HG03097 (cell line): ENCODE measurements at regions not wholly inside any gene's neighbourhood (a gene's known extent, or its start where the extent isn't known, plus 50 kb on each side); places are given as distances from the start of the nearest gene placed in this dataset.

ENCODE experiments used
- ATAC-seq: cut with Tn5 transposase; IDR thresholded peaks from one replicate; pipeline ENCODE4 v1.9.1; 2021; ENCODE audit not compliant: unreplicated experiment, low FRiP score

DNA sequence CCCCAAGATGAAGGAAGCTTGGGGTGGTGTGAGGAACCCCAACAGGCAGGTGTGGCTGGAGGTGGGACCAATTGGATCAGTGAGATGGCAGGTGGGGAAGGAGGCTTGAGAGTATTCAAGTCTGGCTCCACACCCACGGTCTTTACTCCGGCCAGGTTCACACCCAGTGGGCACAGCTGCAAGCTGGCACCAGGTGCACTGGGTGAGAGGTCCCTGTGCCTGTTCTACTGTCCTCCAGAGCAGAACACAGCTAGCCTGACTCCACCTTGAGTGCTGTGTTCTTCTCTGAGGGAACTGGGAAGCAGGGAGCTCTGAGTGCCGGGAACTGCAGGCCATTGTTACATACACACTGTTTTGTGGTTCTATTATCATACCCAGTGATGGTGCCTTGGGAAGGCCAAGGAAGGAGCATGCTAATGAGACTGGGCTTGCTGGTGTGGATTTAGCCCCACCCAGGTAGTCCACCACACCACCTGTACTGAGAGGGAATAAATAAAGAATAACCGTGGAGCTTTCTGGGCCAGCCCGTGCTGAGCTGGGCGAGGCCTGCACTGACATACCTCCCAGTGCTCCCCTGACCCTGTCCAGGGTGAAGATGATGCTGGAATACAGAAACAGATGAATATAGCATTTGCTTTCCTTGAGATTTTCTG lies 93.4 kb downstream of the ABHD5 start:
- ATAC-seq: no peak

DNA sequence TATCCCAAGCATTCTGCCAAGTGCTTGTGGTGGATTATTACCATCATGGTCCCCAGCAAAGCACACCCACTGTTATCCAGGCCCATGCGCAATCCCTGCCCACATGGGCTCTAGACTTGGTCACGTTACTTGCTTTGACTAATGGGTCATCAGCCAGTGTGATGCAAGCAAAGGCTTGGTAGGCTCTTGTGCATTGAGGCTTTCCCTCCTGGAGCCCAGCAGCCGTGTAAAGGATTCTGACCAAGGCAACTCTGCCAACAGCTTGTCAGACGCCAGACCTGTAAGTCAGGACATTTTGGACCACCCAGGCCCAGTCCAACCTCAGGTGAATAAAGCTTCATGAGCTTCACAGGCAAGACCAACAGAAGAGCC lies 93.9 kb downstream of the ABHD5 start:
- ATAC-seq: no peak

- ATAC-seq: no peak
These were observed 94.8 kb downstream of the ABHD5 start for GRCh38 chr3:43785551-43785950.

DNA sequence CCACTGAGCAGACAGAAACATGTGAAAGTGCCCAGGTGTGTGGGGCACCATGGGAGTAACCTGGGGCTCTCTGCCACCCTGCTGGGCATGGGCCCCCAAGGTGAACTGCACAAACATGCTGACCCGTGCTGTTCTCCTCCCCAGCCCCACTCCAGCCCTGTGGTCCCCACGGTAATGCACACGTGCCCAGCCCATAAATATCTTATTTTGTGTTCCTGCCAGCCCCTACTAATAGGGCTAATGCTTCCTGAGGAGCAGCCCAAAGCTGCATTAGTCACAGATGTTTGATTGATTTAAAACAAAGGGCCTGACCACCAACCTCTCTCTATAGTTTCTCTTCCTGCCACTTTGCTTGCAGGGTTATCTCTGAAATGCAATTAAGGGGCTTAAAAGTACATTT lies 95.4 kb downstream of the ABHD5 start:
- no peak for ATAC-seq

DNA sequence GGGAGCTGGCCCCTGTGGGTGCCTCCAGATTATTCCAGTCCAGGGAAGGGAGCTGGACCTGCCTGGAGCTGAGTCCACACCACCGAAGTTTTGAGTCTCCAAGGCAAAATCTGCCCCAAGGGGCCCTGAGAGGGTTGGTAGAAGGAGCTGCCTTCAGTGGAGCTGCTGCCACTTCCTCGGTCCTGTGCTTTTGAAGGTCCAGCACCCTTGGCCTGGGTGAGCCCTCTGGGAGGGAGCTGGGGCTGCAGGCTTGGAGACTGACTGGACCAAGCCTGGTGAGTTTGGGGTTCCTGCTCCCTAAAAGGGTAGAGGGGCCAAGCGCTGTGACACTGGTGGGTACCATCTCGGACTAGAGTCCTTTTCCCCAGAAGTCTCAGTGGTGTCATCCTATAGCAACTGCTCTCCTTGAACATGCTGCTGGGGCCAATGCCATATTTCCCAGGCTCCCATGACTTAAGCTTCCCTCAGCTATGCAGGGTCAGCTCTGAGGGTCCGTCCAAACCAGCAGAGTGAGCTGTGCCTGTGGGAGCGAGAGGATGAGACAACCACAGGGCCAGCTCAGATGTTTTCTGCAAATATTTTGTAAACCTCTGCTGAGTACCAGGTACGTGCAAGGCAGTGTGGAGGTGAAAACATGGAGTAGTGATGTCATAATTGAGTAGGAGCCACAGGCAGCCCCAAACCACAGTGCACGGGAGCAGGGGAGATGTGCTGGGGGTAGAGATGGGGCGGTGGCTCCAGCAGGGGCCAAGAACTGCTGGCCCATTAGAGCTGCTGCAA lies 96.0 kb downstream of the ABHD5 start:
- no peak for ATAC-seq

DNA sequence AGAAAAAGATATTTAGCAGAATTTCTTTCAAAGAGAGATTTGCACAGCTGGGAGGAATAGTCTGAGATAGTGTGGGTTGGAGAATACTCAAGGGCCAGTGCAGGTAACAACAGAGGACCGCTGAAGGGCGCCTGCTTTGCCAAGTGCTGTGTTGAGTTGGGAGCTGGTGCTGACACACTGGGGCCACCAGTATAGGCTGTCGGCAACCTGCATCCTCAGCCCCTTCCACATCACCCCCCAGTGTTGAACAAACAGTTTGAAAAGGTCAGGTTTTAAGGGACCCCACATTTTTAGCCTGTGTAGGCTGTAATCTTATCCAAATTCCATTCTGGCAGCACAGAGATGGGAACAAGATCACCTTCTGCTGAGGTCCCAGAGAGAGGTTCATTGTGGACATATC lies 96.6 kb downstream of the ABHD5 start:
- no peak for ATAC-seq

- ATAC-seq: no peak
These were observed 98.3 kb downstream of the ABHD5 start for GRCh38 chr3:43789028-43789427.

DNA sequence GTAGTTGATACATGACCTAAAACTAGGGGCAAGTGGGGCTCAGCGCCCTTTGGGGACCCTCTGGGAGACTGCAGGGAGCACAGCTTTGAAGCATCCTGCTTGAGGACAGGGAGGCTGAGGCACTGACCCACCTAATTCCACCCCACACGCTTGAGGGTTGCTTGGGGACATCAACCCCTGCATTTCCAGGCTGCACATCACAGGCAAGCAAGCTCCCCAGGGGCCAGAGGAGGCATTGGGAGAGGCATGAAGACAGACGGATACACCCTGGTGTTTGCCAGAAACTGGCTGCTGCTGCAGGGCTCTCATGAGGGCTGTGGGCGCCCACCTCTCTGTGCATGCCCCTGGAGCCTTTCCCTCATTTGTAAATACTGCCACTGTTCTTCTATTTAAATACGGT lies 99.3 kb downstream of the ABHD5 start:
- ATAC-seq: no peak

GRCh38 chr3:43790476-43790875 lies 99.7 kb downstream of the ABHD5 start:
- ATAC-seq: no peak

GRCh38 chr3:43791246-43791645 lies 100.5 kb downstream of the ABHD5 start:
- ATAC-seq: no peak

GRCh38 chr3:43792904-43793303 lies 102.2 kb downstream of the ABHD5 start:
- no peak for ATAC-seq

GRCh38 chr3:43793648-43794372 lies 103.1 kb downstream of the ABHD5 start:
- no peak for ATAC-seq

DNA sequence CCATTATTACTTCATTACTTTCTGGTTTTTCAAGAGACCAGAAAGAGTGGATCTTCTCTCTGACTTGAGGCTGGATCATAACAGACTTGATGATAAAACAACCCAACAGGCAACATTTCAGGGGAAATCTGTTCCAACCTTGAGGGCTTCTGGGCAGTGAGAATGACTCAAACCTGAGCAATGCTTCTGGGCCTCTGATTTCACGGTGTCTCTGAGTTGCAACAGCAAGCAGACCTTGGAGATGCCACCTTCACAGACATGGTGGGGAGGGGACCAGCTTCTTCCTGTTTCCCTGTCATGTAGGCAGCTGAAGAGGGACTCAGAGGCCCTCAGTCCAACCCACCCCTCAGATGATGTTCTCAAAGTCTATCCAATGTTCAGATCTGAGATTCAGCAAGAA lies 104.0 kb downstream of the ABHD5 start:
- no peak for ATAC-seq

- ATAC-seq: no peak
These were observed 104.8 kb downstream of the ABHD5 start for GRCh38 chr3:43795491-43795890.

DNA sequence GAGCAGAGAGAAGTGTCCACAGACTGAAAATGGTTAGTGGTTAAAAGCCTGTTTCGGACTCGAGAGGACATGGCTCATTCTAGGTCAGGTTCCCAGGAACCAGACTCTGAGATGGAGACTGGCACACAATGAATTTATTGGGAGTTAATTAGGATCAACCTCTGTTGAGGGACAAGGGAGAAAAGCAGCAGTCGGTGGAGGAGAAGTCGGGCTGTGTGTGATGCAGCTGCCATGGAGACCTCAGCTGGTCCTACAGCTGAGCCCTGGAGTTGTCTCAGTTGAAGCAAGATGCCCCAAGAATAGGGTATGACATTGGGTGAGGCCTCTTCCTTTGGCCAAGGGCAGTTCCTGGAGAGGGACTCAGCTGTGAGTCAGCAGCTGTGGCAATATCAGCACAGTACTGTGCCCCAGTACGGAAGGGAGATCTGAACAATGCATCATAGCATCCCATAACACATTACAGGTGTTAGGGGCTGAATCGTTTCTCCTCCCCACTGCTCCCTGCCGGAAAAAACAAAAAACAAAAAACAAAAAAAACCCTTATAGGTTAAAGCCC lies 105.4 kb downstream of the ABHD5 start:
- ATAC-seq: no peak

DNA sequence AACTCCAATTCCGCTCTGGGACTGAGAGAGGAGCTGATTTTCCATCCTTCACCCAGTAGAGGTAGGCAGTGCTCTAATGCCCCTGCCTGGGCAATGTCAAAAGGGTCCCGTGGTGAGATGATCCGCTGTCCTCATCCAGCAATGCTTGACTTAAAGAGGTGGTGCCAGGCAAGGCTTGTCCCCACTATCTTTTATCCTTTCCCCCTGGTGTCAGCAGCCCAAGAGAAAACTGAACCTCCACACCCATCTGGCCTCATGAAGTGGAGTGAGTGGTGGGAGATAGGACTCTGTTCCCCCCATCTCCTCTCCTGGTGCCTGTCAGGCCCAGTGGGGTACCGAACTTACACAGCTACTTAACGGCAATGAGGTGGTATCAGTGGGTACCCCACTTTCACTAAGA lies 107.1 kb downstream of the ABHD5 start:
- no peak for ATAC-seq

DNA sequence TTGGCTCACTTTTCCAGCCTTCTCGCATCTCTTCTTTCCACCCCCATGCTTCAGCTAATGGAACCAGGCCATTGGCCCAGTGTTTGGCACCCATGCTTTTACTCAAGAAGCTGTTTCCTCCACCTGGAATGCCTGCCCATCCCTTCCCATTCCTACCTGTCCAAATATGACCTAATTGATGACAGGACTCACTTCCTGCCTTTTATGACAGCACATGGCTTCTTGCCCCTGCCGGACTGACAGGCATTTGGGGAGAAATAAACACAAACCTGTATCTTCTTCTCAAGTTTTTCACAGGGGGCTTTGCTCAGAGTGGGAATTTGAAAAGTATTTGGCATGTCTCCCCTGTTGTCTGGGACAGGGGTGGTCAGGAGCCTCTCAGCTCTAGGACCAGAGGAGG lies 120.1 kb downstream of the ABHD5 start:
- no peak for ATAC-seq

DNA sequence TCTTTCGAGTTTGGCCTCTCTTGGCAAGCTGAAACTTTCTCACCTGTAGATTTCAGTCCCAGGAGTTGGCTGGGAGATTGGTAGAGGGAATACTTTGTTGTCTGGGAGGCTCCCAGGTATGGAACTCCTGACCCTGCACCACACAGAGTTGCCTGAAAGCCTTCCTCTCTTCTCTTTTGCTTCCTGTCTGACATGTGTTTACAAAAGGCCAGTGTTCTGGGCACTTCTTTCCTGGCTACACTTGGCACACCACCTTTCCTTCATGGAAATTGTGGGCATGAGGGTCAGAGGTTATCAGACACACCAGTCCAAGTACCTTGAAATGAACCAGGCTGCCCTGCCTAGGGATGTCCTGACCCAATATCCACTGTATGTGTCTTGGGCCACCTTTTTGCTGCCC lies 123.7 kb downstream of the ABHD5 start:
- ATAC-seq: no peak

DNA sequence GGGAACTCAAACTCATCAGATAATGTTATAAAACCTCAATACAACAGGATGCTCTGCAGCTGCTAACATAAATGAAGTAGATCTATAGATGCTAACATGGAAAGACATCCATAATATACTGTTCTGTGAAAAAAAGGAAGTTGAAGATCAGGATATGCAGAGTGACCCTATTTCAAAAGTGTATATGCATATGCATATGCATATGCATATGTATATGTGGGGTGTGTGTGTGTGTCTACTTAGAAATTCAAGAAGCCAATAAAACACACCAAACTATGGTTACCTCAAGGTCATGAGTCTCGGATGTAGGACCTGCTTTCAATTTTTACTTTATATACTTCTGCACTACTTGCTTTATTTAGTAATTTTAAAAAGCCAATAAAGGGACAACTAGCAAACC lies 125.6 kb downstream of the ABHD5 start:
- ATAC-seq: no peak

DNA sequence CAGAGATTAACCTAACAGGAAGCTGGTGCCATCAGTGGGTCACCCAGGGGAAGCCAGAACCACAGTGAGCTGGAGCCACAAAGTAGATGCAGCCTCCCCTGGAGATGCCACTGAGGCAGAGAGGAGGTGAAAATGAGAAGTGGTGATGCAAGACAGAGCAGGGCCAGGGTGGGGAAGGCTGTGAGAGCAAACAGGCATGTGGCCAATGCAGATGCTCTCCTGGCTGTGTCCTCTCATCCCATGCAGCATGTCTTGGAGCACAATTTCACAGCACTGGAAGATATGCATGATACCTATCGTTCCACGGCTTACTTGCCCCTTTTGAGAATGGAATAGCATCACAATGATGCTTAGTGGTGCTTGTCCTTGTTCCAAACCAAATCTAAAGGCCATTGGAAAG lies 126.3 kb downstream of the ABHD5 start:
- ATAC-seq: no peak

- ATAC-seq: no peak
These were observed 127.1 kb downstream of the ABHD5 start for GRCh38 chr3:43817825-43818224.

- no peak for ATAC-seq
These were observed 127.5 kb downstream of the ABHD5 start for GRCh38 chr3:43818229-43818628.
